Brain microvascular endothelial cell (primary cell): ENCODE measurements at regions not wholly inside any gene's neighbourhood (a gene's known extent, or its start where the extent isn't known, plus 50 kb on each side); places are given as distances from the start of the nearest gene placed in this dataset.

ENCODE experiments used
- DNase-seq: peaks from one replicate; pipeline ENCODE4 v3.0.0-alpha.2; 2020
- H3K27ac ChIP-seq: fragments of 250-450 bp; sonication (Bioruptor Pico); 2 replicates; pipeline ENCODE4 v1.5.1; 2020; ENCODE audit warnings: mild to moderate bottlenecking, moderate library complexity
- H3K27me3 ChIP-seq: fragments of 250-450 bp; sonication (Bioruptor Pico); replicated peaks from 2 replicates; pipeline ENCODE4 v1.5.1; 2020; ENCODE audit warnings: mild to moderate bottlenecking
- H3K36me3 ChIP-seq: fragments of 250-450 bp; sonication (Bioruptor Pico); replicated peaks from 2 replicates; pipeline ENCODE4 v1.5.1; 2020; ENCODE audit warnings: mild to moderate bottlenecking
- H3K4me3 ChIP-seq: 2 replicates; pipeline ENCODE4 v1.5.1; 2011; ENCODE audit warnings: low read depth, mild to moderate bottlenecking, control low read depth, low read length, moderate library complexity
- CTCF ChIP-seq: IDR thresholded peaks from 2 replicates; pipeline ENCODE4 v1.5.1; 2011; ENCODE audit warnings: low read depth, mild to moderate bottlenecking, moderate library complexity, low read length, control low read depth, inconsistent platforms; ENCODE audit errors: missing control alignments
- in situ Hi-C: cut with HindIII; loops from 2 replicates; pipeline ENCODE4 v1.10.0; 2017; ENCODE audit warnings: low sequenced_read_pairs, low pct_ligation_motif_present

- in situ Hi-C loops, result no loop called here
- no peak for TF ChIP-seq CTCF
- no peak for DNase-seq
- Histone ChIP-seq H3K36me3 (no peaks in the 10 kb centered on the region), H3K27me3 (no peaks in the 10 kb centered on the region), H3K4me3 (no peak overlapping the region), H3K27ac (no peak overlapping the region)
Measured at GRCh38 chr16:26510924-26511323, 555.8 kb upstream of the C16orf82 start.

GRCh38 chr16:26511463-26511862, 555.3 kb upstream of the C16orf82 start:
- in situ Hi-C loops, result no loop called here
- no peak for TF ChIP-seq CTCF

GRCh38 chr16:26521626-26522025, 545.1 kb upstream of the C16orf82 start:
- H3K4me3 ChIP-seq, result no peak overlapping the region
- in situ Hi-C loops, result no loop called here
- DNase-seq, result no peak
- H3K27me3 ChIP-seq, result no peaks in the 10 kb centered on the region
- no peaks in the 10 kb centered on the region for H3K36me3 ChIP-seq
- TF ChIP-seq CTCF, result no peak
- no peak overlapping the region for H3K27ac ChIP-seq

More at GRCh38 chr16:26511463-26511862, 555.3 kb upstream of the C16orf82 start:
- DNase-seq, result no peak
- Histone ChIP-seq H3K4me3 (no peak overlapping the region), H3K27me3 (no peaks in the 10 kb centered on the region), H3K36me3 (no peaks in the 10 kb centered on the region), H3K27ac (no peak overlapping the region)

GRCh38 chr16:26524281-26524680, 542.4 kb upstream of the C16orf82 start:
- H3K4me3 ChIP-seq, result no peak overlapping the region
- H3K27me3 ChIP-seq, result no peaks in the 10 kb centered on the region
- no peak for DNase-seq
- no peak overlapping the region for H3K27ac ChIP-seq
- TF ChIP-seq CTCF, result no peak
- no peaks in the 10 kb centered on the region for H3K36me3 ChIP-seq
- in situ Hi-C loops, result no loop called here

GRCh38 chr16:26524846-26525245, 541.9 kb upstream of the C16orf82 start:
- H3K27ac ChIP-seq, result no peak overlapping the region
- no peak for DNase-seq
- TF ChIP-seq CTCF, result no peak
- H3K4me3 ChIP-seq, result no peak overlapping the region
- no peaks in the 10 kb centered on the region for H3K27me3 ChIP-seq
- in situ Hi-C loops, result no loop called here
- H3K36me3 ChIP-seq, result no peaks in the 10 kb centered on the region

GRCh38 chr16:26525856-26526255, 540.9 kb upstream of the C16orf82 start:
- Histone ChIP-seq H3K27me3 (no peaks in the 10 kb centered on the region), H3K36me3 (no peaks in the 10 kb centered on the region), H3K27ac (no peak overlapping the region), H3K4me3 (no peak overlapping the region)
- TF ChIP-seq CTCF, result no peak
- no peak for DNase-seq
- in situ Hi-C loops, result no loop called here
